C4-2B (cell line): ENCODE measurements at regions not wholly inside any gene's neighbourhood (a gene's known extent, or its start where the extent isn't known, plus 50 kb on each side); places are given as distances from the start of the nearest gene placed in this dataset.

Experiments
- H3K27ac ChIP-seq: fragments of 450-650 bp; 2 replicates; pipeline ENCODE4 v1.5.1; 2017
- CTCF ChIP-seq: fragments of 450-650 bp; conservative IDR thresholded peaks from 2 replicates; pipeline ENCODE4 v1.5.1; 2017; ENCODE audit warnings: mild to moderate bottlenecking
- ZFX ChIP-seq: fragments of 450-650 bp; IDR thresholded peaks from 2 replicates; pipeline ENCODE4 v1.6.1; 2017

- TF ChIP-seq ZFX (no peak), CTCF (no peak)
- no peak overlapping the region for H3K27ac ChIP-seq
Observed at GRCh38 chr5:128750155-128750554, 212.1 kb upstream of the FBN2 start.

GRCh38 chr5:128757196-128757959 lies 207.9 kb upstream of the SLC27A6 start:
- no peak overlapping the region for H3K27ac ChIP-seq
- TF ChIP-seq CTCF = no peak
- no peak for TF ChIP-seq ZFX

- no peak overlapping the region for H3K27ac ChIP-seq
- no peak for TF ChIP-seq ZFX
- no peak for TF ChIP-seq CTCF
Observed at GRCh38 chr5:128762661-128763306, 202.5 kb upstream of the SLC27A6 start.

- H3K27ac ChIP-seq = no peak overlapping the region
- TF ChIP-seq ZFX (no peak), CTCF (no peak)
Observed at GRCh38 chr5:128763321-128763720, 202.0 kb upstream of the SLC27A6 start.

GRCh38 chr5:128764601-128765310 lies 200.5 kb upstream of the SLC27A6 start:
- TF ChIP-seq CTCF (no peak), ZFX (no peak)
- H3K27ac ChIP-seq = no peak overlapping the region

GRCh38 chr5:128765448-128766061 lies 199.7 kb upstream of the SLC27A6 start:
- no peak overlapping the region for H3K27ac ChIP-seq
- TF ChIP-seq ZFX = no peak
- no peak for TF ChIP-seq CTCF

- TF ChIP-seq ZFX = no peak
- TF ChIP-seq CTCF = no peak
Observed at GRCh38 chr5:128766406-128766805, 198.9 kb upstream of the SLC27A6 start.

More at GRCh38 chr5:128766406-128766805, 198.9 kb upstream of the SLC27A6 start:
- H3K27ac ChIP-seq = no peak overlapping the region
